ENCODE measurements at regions not wholly inside any gene's neighbourhood (a gene's known extent, or its start where the extent isn't known, plus 50 kb on each side); places are given as distances from the start of the nearest gene placed in this dataset.

- DNase-seq (ENCODE audit: low read depth in 3 of 3, low spot score in 1 of 3): no peak
These were observed 278.0 kb downstream of the METTL4 start for GRCh38 chr18:2293109-2293839.

GRCh38 chr18:2301316-2301715, 270.0 kb downstream of the METTL4 start:
- no peak for DNase-seq (ENCODE audit: low read depth in 3 of 3, low spot score in 1 of 3)

DNA sequence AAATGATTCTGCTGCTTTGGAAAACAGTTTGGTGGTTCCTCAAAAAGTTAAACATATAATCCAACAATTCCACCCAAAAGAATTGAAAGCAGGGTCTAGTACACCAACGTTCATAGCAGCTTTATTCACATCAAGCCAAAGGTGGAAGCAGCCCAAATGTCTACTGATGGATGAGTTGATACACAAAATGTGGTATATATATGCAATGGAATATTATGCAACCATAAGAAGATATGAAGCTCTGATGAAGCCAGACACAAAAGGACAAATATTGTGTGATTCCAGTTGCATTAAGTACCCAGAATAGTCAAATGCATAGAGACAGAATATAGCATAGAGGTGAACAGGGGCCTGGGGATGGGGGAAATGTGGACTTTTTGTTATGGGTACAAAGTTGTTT, 269.3 kb downstream of the METTL4 start:
- DNase-seq (ENCODE audit: low read depth in 3 of 3, low spot score in 1 of 3): no peak

- DNase-seq (ENCODE audit: low read depth in 3 of 3, low spot score in 1 of 3): no peak
These were observed 268.4 kb downstream of the METTL4 start for GRCh38 chr18:2302628-2303516.

DNA sequence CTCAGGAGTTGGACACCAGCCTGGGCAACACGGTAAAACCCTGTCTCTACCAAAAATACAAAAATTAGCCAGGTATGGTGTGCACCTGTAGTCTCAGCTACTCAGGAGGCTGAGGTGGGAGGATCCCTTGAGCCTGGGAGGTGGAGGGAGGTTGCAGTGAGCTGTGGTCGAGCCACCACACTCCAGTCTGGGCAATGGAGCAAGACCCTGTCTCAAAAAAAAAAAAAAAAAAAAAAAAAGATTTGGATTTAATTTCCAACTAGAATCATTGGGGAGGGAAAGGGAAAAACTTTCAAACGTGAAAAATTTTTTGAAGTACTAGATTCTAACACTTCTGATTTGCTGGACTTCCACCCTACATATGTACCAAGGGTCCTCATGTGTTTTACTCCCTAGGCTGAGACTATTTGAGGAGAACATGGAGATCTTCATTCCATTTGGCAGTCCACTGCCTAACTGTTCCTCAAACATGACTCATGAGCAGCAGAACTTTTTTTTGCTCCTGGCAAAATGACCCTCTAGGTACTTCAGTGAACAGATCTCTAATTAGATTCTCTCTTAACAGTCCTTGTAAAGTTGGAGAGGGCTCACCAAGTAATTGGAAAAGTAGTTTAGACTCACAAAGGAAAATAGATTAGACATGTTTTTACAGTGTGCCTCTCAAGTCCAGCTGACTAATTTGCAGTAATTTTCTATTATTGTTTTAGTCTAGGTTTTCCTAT, 267.6 kb downstream of the METTL4 start:
- no peak for DNase-seq (ENCODE audit: low read depth in 3 of 3, low spot score in 1 of 3)

GRCh38 chr18:2304378-2305175, 266.7 kb downstream of the METTL4 start:
- no peak for DNase-seq (ENCODE audit: low read depth in 3 of 3, low spot score in 1 of 3)

DNA sequence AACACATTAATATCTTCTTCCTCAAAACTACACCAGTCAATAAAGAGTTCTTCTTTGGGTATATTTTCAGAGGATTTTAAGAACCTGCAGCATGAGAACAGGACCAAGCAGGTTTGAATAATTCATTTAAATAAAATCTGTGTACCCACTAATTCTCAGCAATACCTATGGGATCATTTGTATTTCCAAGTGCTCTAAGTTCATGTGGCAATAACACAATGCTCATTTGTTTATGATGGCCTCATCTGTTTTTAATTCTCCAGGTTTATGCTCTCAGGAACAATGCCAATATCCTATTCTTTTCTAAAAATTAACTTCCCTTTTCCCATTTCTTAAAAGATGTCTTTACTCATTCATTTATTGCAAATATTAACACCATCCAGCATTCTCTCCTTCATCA, 264.7 kb downstream of the METTL4 start:
- no peak for DNase-seq (ENCODE audit: low read depth in 3 of 3, low spot score in 1 of 3)

GRCh38 chr18:2310886-2311285, 260.4 kb downstream of the METTL4 start:
- DNase-seq (ENCODE audit: low read depth in 3 of 3, low spot score in 1 of 3): no peak

DNA sequence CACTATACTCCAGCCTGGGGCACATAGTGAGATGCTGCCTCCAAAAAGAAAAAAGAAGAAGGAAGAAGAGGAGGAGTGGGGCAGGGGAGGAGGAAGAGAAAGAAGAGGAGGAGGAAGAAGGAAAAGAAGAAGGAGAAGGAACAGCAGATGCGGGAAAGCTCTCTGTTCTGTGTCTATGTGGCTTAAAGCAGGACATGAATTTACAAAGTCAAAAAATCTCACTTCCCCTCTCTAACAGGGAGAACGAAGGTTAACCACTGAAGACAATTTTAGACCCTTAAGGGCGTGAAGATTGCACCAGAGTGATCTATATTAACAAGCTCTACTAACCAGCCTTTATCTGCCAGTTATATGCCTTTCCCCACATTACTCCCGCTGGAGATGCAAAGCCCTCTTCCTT, 258.9 kb downstream of the METTL4 start:
- DNase-seq (ENCODE audit: low read depth in 3 of 3, low spot score in 1 of 3): no peak

- DNase-seq (ENCODE audit: low read depth in 3 of 3, low spot score in 1 of 3): no peak
These were observed 258.0 kb downstream of the METTL4 start for GRCh38 chr18:2313332-2313731.

DNA sequence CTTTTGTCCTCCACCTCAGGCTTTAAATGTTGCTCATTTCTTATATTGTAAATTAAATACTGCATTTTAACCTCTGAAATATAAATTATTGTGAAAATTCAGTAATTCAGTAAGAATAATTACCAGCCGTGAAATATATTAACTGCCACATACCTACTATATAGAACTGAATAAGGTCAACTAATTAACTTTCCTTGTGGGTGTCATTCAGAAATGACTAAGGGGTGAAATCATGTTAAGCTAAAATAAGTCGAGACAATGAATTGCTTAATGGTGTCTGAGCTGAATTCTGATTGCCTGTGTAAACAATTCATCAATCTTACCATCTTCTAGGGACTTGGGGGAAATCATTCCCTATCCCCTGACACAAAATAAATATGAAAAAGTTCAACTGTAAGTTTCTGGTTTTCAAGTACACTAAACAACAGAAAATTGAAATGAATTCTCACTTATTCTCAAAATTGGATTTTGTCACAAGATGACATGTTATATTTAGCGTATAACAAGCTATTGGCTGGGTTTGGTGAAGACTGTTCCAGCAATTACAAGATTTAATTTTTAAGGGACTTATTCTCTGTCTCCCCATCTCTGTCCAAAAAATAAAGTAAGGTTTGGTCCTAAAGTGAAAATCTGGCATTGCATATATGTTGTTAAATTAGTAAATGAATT, 255.1 kb downstream of the METTL4 start:
- no peak for DNase-seq (ENCODE audit: low read depth in 3 of 3, low spot score in 1 of 3)

DNA sequence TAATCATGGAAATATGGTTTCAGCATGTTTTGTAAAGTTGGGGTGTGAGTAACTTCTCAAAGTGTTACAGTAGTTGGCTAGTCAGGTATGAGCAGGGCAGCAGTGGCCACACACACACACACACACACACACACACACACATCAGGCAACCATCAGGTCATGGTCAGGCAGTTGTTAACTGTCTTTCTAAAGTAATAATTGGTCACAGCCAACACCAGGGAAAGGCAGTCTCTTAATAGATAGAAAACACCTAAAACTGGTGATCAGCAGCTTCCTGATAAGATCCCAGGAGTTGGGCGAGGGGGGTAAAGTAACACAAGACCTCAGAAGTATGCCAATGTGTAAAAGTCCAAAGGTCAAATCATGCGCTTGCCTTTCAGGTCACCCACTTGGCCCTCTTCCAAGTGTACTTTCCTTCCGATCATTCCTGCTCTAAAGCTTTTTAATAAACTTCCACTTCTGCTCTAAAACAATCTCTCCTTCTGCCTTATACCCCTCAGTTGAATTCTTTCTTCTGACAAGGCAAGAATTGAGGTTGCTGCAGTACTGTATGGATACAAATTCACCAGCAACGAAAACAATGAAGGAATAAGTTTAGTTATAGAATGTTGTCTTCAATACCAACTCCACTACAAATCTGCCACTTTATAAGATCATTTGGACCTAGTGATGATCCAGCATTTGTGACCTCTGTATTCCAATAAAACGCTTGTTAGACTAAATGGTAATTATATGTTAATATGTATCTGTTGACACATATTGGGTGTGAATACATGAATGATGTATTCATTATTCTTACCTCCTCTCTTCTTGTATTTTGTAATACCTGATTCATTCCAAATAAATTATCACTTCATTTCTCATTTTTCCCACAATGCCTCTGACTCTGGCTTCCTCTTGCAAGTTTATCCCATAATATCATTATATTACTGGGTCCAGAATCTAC, 254.3 kb downstream of the METTL4 start:
- no peak for DNase-seq (ENCODE audit: low read depth in 3 of 3, low spot score in 1 of 3)

GRCh38 chr18:2324459-2324858, 246.8 kb downstream of the METTL4 start:
- DNase-seq (ENCODE audit: low read depth in 3 of 3, low spot score in 1 of 3): no peak

- DNase-seq (ENCODE audit: low read depth in 3 of 3, low spot score in 1 of 3): no peak
These were observed 245.9 kb downstream of the METTL4 start for GRCh38 chr18:2325308-2325849.

- DNase-seq (ENCODE audit: low read depth in 3 of 3, low spot score in 1 of 3): no peak
These were observed 245.4 kb downstream of the METTL4 start for GRCh38 chr18:2325933-2326332.

DNA sequence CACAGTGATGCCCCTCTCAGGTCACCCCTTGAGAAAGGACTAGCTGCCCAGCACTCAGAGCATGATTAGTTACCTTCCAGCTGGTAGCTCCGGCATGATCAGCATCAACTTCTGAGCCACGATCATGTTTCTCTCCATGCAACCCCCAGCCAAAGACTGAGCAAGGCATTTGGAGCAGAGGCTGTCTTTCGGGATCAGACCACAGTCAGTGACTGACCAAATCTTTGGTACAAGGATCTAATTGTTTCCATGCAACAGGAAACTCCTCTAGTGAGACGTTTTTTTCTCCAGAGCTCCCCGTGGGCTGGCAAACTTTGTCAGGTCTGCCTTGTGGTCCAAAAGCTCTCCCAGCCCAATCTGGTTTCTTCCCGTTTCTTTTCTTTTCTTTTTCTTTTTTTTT, 244.3 kb downstream of the METTL4 start:
- no peak for DNase-seq (ENCODE audit: low read depth in 3 of 3, low spot score in 1 of 3)

GRCh38 chr18:2330764-2331163, 240.5 kb downstream of the METTL4 start:
- DNase-seq (ENCODE audit: low read depth in 3 of 3, low spot score in 1 of 3): no peak

- DNase-seq (ENCODE audit: low read depth in 3 of 3, low spot score in 1 of 3): no peak
These were observed 239.8 kb downstream of the METTL4 start for GRCh38 chr18:2331491-2331890.
